K562 (cell line): ENCODE measurements at regions not wholly inside any gene's neighbourhood (a gene's known extent, or its start where the extent isn't known, plus 50 kb on each side); places are given as distances from the start of the nearest gene placed in this dataset.

ENCODE experiments used
- ATAC-seq: fragments of 200-7000 bp; cut with Tn5 transposase; 3 replicates; pipeline ENCODE4 v1.9.1; 2020; ENCODE audit warnings: moderate library complexity
- BruUV-seq: library from RNA; stranded (reverse); fragments of 400-500 nt; replicated peaks from 2 replicates; lab custom pipeline; 2021; lab: Mats Ljungman, UMichigan
- CTCF ChIA-PET: fragments of 300-600 bp; formaldehyde crosslinking; extraction: SDS; loops from one replicate; lab custom pipeline; 2021; ENCODE audit warnings: low intra/inter-chr PET ratio; lab: Yijun Ruan, JAX
- POLR2A ChIA-PET: fragments of 300-600, 350-650 bp; sonication (Branson Sonifier 250); formaldehyde crosslinking; extraction: SDS; loops from one replicate; lab custom pipeline; 2021; ENCODE audit warnings: antibody characterized with exemption, inconsistent platforms; lab: Yijun Ruan, JAX
- DNase-seq, 4 experiments: peaks; one replicate each; pipeline versions ENCODE4 v3.0.0 to v3.0.0-alpha.2; 2011 to 2018; ENCODE audit warnings: low spot score in 3 of 4, mixed read lengths in 3 of 4; ENCODE audit errors: extremely low read depth in 1 of 4
- FAIRE-seq: peaks from 2 replicates; lab custom pipeline; 2011; peaks lifted over from hg19 to GRCh38; lab: Jason Lieb, UNC
- H2AFZ ChIP-seq: 2 replicates; pipeline ENCODE4 v1.6.0; 2011; ENCODE audit warnings: low read depth, low read length, control low read depth, inconsistent platforms
- H3K27ac ChIP-seq: fragments of 200-600 bp; 3 replicates; pipeline ENCODE4 v1.8.0; 2011; ENCODE audit warnings: low read depth, mild to moderate bottlenecking, control low read depth, inconsistent platforms, low read length, moderate library complexity, mixed read lengths; ENCODE audit errors: extremely low read depth
- H3K27me3 ChIP-seq, 2 experiments: fragments of 300-600 bp in 1 of 2; 2 replicates in 1 of 2; 3 replicates in 1 of 2; pipeline versions ENCODE4 v1.6.0 to v1.8.0; 2011; ENCODE audit warnings: inconsistent platforms in 2 of 2, low read length in 2 of 2, mild to moderate bottlenecking in 1 of 2, mixed read lengths in 1 of 2, moderate library complexity in 1 of 2; ENCODE audit not compliant: control insufficient read depth in 2 of 2, insufficient read depth in 2 of 2
- H3K36me3 ChIP-seq: fragments of 300-600 bp; 3 replicates; pipeline ENCODE4 v1.8.0; 2011; ENCODE audit warnings: mild to moderate bottlenecking, low read length, inconsistent platforms; ENCODE audit not compliant: control insufficient read depth, insufficient read depth
- H3K4me1 ChIP-seq, 2 experiments: fragments of 200-600 bp in 1 of 2; replicated peaks in 1 of 2; 2 replicates in 1 of 2; 3 replicates in 1 of 2; pipeline versions ENCODE4 v1.5.1 to v1.8.0; 2011; ENCODE audit warnings: inconsistent platforms in 2 of 2, low read length in 2 of 2, mild to moderate bottlenecking in 1 of 2, mixed read lengths in 1 of 2, moderate library complexity in 1 of 2; ENCODE audit not compliant: control insufficient read depth in 2 of 2, insufficient read depth in 2 of 2
- H3K4me2 ChIP-seq: 2 replicates; pipeline ENCODE4 v1.6.1; 2011; ENCODE audit warnings: low read length, control low read depth, inconsistent platforms, mixed read lengths; ENCODE audit not compliant: insufficient read depth
- H3K4me3 ChIP-seq: fragments of 200-600 bp; sonication (generic), shearing (Covaris generic); 2 replicates; pipeline ENCODE4 v1.5.1; 2016; ENCODE audit warnings: control low read depth, inconsistent platforms
- H3K79me2 ChIP-seq: fragments of 200-600 bp; 3 replicates; pipeline ENCODE4 v1.8.0; 2011; ENCODE audit warnings: low read length, inconsistent platforms; ENCODE audit not compliant: control insufficient read depth, insufficient read depth
- H3K9ac ChIP-seq, 2 experiments: 2 replicates each; pipeline versions ENCODE4 v1.6.0 to v1.6.1; 2011; ENCODE audit warnings: low read depth in 2 of 2, low read length in 2 of 2, control low read depth in 1 of 2, inconsistent platforms in 1 of 2, mild to moderate bottlenecking in 1 of 2, mixed read lengths in 1 of 2; ENCODE audit not compliant: insufficient read depth in 1 of 2
- H3K9me1 ChIP-seq: one replicate; pipeline ENCODE4 v1.6.0; 2011; ENCODE audit warnings: inconsistent platforms, mild to moderate bottlenecking, low read length, moderate library complexity; ENCODE audit not compliant: control insufficient read depth, insufficient read depth
- H3K9me3 ChIP-seq: replicated peaks from 2 replicates; pipeline ENCODE4 v1.5.1; 2011; ENCODE audit warnings: low read depth, low read length, inconsistent platforms; ENCODE audit not compliant: control insufficient read depth, insufficient read depth
- H4K20me1 ChIP-seq: replicated peaks from 2 replicates; pipeline ENCODE4 v1.6.1; 2011; ENCODE audit warnings: low read length, inconsistent platforms, mixed read lengths; ENCODE audit not compliant: control insufficient read depth, insufficient read depth
- CBFA2T3 ChIP-seq: fragments of 450-650 bp; IDR thresholded peaks from 2 replicates; pipeline ENCODE4 v1.6.1; 2017
- CBX8 ChIP-seq: fragments of 200-600 bp; sonication (generic); IDR thresholded peaks from 2 replicates; pipeline ENCODE4 v1.6.1; 2012; ENCODE audit warnings: borderline replicate concordance, mixed run types, low read depth, mild to moderate bottlenecking, moderate library complexity, mixed read lengths, low read length, control low read depth, inconsistent platforms; ENCODE audit not compliant: poor library complexity, severe bottlenecking; ENCODE audit errors: extremely low read depth
- NFE2 ChIP-seq: IDR thresholded peaks from 2 replicates; pipeline ENCODE4 v1.6.1; 2014; ENCODE audit warnings: antibody characterized with exemption, low read depth
- NONO ChIP-seq, 2 experiments: fragments of 200-400 bp in 1 of 2; fragments of 450-650 bp in 1 of 2; formaldehyde crosslinking in 1 of 2; IDR thresholded peaks; 2 replicates each; pipeline ENCODE4 v1.6.1; 2017; ENCODE audit warnings: low read depth in 2 of 2, mild to moderate bottlenecking in 2 of 2, moderate library complexity in 2 of 2, low read length in 1 of 2
- ZNF384 ChIP-seq: IDR thresholded peaks from 2 replicates; pipeline ENCODE4 v1.6.1; 2012; ENCODE audit warnings: low read depth, low read length, improper control_type of control experiment
- ZNF445 ChIP-seq: fragments of 250-450 bp; sonication (Bioruptor Pico); IDR thresholded peaks from 2 replicates; pipeline ENCODE4 v1.4.0; 2020; ENCODE audit warnings: low read depth, mild to moderate bottlenecking, moderate library complexity
- ZNF699 ChIP-seq: fragments of 250-450 bp; sonication (Bioruptor Pico); IDR thresholded peaks from 2 replicates; pipeline ENCODE4 v1.8.0; 2021; ENCODE audit warnings: mild to moderate bottlenecking, moderate library complexity; ENCODE audit not compliant: insufficient replicate concordance
- WGBS: fragments of 100-300 bp; shearing (Covaris generic); methylation state at CpG from one replicate; pipeline ENCODE4 v1.1.6; 2016; ENCODE audit warnings: low coverage, mixed read lengths; ENCODE audit not compliant: insufficient coverage; ENCODE audit errors: missing lambda C conversion rate; 5-methylcytosine and 5-hydroxymethylcytosine counted together
- in situ Hi-C: fragments of 300-500 bp; cut with MboI; formaldehyde crosslinking; loops from 4 replicates; pipeline ENCODE4 v1.15.0; 2018; ENCODE audit warnings: inconsistent platforms, mixed read lengths
- intact Hi-C: fragments of 100-400 bp; cut with micrococcal nuclease; formaldehyde crosslinking; loops from 2 replicates; pipeline ENCODE4 v1.14.2; 2022

GRCh38 chr21:41680444-41681347, 86.2 kb downstream of the RIPK4 start:
- 2% methylated on average over 22 of the region's 23 CpGs for WGBS
- Histone ChIP-seq H3K27me3 (peaks cover 55 to 79% of the 10 kb centered on the region in 2 experiments), H3K4me3 (no peak overlapping the region), H3K9ac (no peak overlapping the region), H3K36me3 (no peaks in the 10 kb centered on the region), H3K27ac (no peak overlapping the region), H3K4me1 (peaks cover 0 to 10% of the 10 kb centered on the region in 2 experiments; a peak in 4 of 5 replicates), H2AFZ (no peak overlapping the region), H4K20me1 (0 out of 2 replicates have a peak, but pooled peaks cover 3% of the 10 kb centered on the region), H3K9me1 (no peaks in the 10 kb centered on the region), H3K79me2 (no peaks in the 10 kb centered on the region), H3K9me3 (no peaks in the 10 kb centered on the region), H3K4me2 (no peak overlapping the region)
- ATAC-seq (no peak), DNase-seq (no peak), FAIRE-seq (peak; percentile 42)
- in situ Hi-C loops: no loop called here
- TF ChIP-seq ZNF445 (CRISPR knock-in tag): no peak
- no peak for TF ChIP-seq ZNF384
- TF ChIP-seq CBFA2T3: peak; percentile 14; the same call in 1 of the 2 replicates
- TF ChIP-seq ZNF699 (CRISPR knock-in tag): no peak
- no peak for TF ChIP-seq NFE2
- peak; percentile 7 for TF ChIP-seq CBX8
- TF ChIP-seq NONO (IDR thresholded peaks at IDR 0.05; ENCODE audit: low read depth in 2 of 2, low read length in 1 of 2): no peak
- ChIA-PET POLR2A (interaction anchor here (0.6 kb wide), 1 partner anchor 11 kb away, joined by 4 read pairs; no protein-coding TSS in a partner anchor), CTCF (no interaction called here)
- BruUV-seq: no TSS peak
- intact Hi-C loops: no loop called here
